HepG2 (cell line): ENCODE measurements at regions not wholly inside any gene's neighbourhood (a gene's known extent, or its start where the extent isn't known, plus 50 kb on each side); places are given as distances from the start of the nearest gene placed in this dataset.
A peak's percentile ranks its signal among the peaks of the same experiment; 100 is the strongest.

Source experiments
- AHR ChIP-seq: IDR thresholded peaks from 2 replicates; pipeline ENCODE4 v1.6.1; 2018; ENCODE audit warnings: missing genetic modification reagents, missing compliant biosample characterization
- BRCA1 ChIP-seq: sonication (generic); formaldehyde crosslinking; IDR thresholded peaks from 2 replicates; pipeline ENCODE4 v1.4.0; 2020; ENCODE audit warnings: missing genetic modification reagents
- DR1 ChIP-seq: sonication (generic); formaldehyde crosslinking; IDR thresholded peaks from 2 replicates; pipeline ENCODE4 v1.8.0; 2021; ENCODE audit warnings: mild to moderate bottlenecking, missing genetic modification reagents, inconsistent platforms
- ETV5 ChIP-seq: IDR thresholded peaks from 2 replicates; pipeline ENCODE4 v1.6.1; 2018; ENCODE audit warnings: missing biosample characterization, missing genetic modification reagents, inconsistent platforms, borderline replicate concordance
- GTF2F1 ChIP-seq: fragments of 150-350 bp; IDR thresholded peaks from 2 replicates; pipeline ENCODE4 v1.6.1; 2014; ENCODE audit warnings: low read length
- LBX2 ChIP-seq: sonication (generic); formaldehyde crosslinking; IDR thresholded peaks from 2 replicates; pipeline ENCODE4 v1.5.0; 2020; ENCODE audit warnings: missing genetic modification reagents, mild to moderate bottlenecking, borderline replicate concordance
- MED13 ChIP-seq: sonication (generic); formaldehyde crosslinking; IDR thresholded peaks from 2 replicates; pipeline ENCODE4 v1.5.0; 2020; ENCODE audit warnings: missing genetic modification reagents
- MEIS1 ChIP-seq: sonication (generic); formaldehyde crosslinking; IDR thresholded peaks from 2 replicates; pipeline ENCODE4 v1.9.0; 2021; ENCODE audit warnings: mild to moderate bottlenecking, missing genetic modification reagents, moderate library complexity, borderline replicate concordance
- MIER3 ChIP-seq: IDR thresholded peaks from 2 replicates; pipeline ENCODE4 v1.6.1; 2016; ENCODE audit warnings: missing compliant biosample characterization, borderline replicate concordance
- MTA1 ChIP-seq: sonication (generic); formaldehyde crosslinking; IDR thresholded peaks from 2 replicates; pipeline ENCODE4 v1.4.0; 2020; ENCODE audit warnings: missing genetic modification reagents, mild to moderate bottlenecking, borderline replicate concordance
- RBFOX2 ChIP-seq: fragments of 200-400 bp; formaldehyde crosslinking; IDR thresholded peaks from 2 replicates; pipeline ENCODE4 v1.6.1; 2017; ENCODE audit warnings: low read depth, mild to moderate bottlenecking, low read length
- SALL1 ChIP-seq: sonication (generic); formaldehyde crosslinking; IDR thresholded peaks from 2 replicates; pipeline ENCODE4 v1.8.0; 2022; ENCODE audit warnings: mild to moderate bottlenecking, missing genetic modification reagents
- SKIL ChIP-seq: sonication (generic); formaldehyde crosslinking; IDR thresholded peaks from 2 replicates; pipeline ENCODE4 v1.8.0; 2022; ENCODE audit warnings: missing genetic modification reagents, mild to moderate bottlenecking, moderate library complexity, borderline replicate concordance
- SP5 ChIP-seq: IDR thresholded peaks from 2 replicates; pipeline ENCODE4 v1.6.1; 2016; ENCODE audit warnings: low read depth, borderline replicate concordance
- SYNCRIP ChIP-seq: fragments of 200-400 bp; formaldehyde crosslinking; IDR thresholded peaks from 2 replicates; pipeline ENCODE4 v1.6.1; 2018; ENCODE audit warnings: mild to moderate bottlenecking, low read depth, low read length; ENCODE audit not compliant: insufficient read depth
- TRAFD1 ChIP-seq: sonication (generic); formaldehyde crosslinking; IDR thresholded peaks from 2 replicates; pipeline ENCODE4 v1.5.1; 2020; ENCODE audit warnings: missing genetic modification reagents, mild to moderate bottlenecking, borderline replicate concordance
- ZFP82 ChIP-seq: sonication (generic); formaldehyde crosslinking; IDR thresholded peaks from 2 replicates; pipeline ENCODE4 v1.5.1; 2020; ENCODE audit warnings: mild to moderate bottlenecking, missing genetic modification reagents, borderline replicate concordance
- ZNF292 ChIP-seq: sonication (generic); formaldehyde crosslinking; IDR thresholded peaks from 2 replicates; pipeline ENCODE4 v1.8.1; 2022; ENCODE audit warnings: mild to moderate bottlenecking, low read depth, missing genetic modification reagents, borderline replicate concordance
- ZNF772 ChIP-seq: sonication (generic); formaldehyde crosslinking; IDR thresholded peaks from 2 replicates; pipeline ENCODE4 v1.5.0; 2020; ENCODE audit warnings: mild to moderate bottlenecking, missing genetic modification reagents
- ZNF788 ChIP-seq: sonication (generic); formaldehyde crosslinking; IDR thresholded peaks from 2 replicates; pipeline ENCODE4 v1.5.0; 2020; ENCODE audit warnings: mild to moderate bottlenecking, missing genetic modification reagents, borderline replicate concordance
- ZSCAN12 ChIP-seq: sonication (generic); formaldehyde crosslinking; IDR thresholded peaks from 2 replicates; pipeline ENCODE4 v1.9.0; 2021; ENCODE audit warnings: mild to moderate bottlenecking, missing genetic modification reagents
- TF ChIP-seq, protein P1 (sequence below): fragments of 450-650 bp; IDR thresholded peaks from 2 replicates; pipeline ENCODE4 v1.6.1; 2017
- TF ChIP-seq, protein P2 (sequence below): IDR thresholded peaks from 2 replicates; pipeline ENCODE4 v1.6.1; 2016

DNA sequence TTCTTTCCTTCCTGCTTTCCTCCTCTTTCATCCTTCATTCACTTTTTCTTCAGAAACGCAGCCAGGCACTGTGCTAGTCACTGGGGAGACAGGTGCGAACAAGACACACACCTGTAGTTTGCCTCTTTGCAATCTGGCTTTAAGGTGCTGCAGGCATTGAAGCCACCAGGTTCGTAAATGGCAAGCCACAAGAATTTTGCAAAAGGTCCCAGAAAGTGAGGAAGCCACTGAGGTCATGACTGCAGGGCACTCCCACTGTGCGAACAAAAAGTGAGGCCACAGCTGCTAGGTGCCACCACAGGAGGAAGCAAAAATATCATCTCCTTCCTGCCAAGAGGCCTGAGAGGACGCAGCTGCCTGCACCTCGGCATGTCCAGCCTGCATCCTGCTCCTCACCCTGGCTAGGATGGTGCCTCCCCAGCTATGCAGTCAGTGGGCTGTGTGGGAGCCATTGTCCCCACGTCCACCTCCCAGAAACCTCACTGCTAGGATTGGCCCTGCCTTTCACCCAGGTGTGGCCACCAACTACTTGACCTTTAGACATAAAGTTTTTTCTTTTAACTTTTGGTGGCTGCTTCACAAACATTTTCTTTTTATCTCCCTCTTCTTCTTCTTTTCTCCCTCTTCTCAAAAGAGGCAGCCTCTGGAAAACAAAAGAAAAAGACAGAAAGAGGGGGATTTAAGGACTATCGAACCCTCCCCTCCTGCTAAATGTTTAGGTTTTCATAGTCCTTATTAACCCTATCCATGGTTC is 230.8 kb downstream of the BCAS1 start (continued):
- no peak for TF ChIP-seq SYNCRIP
- 0 out of 2 replicates have a peak, but pooled peaks have one; percentile 30 for TF ChIP-seq MTA1 (CRISPR knock-in tag)
- peak; percentile 48; the same call in 1 of the 2 replicates for TF ChIP-seq ZNF788 (CRISPR knock-in tag)
- TF ChIP-seq LBX2 (CRISPR knock-in tag) = 0 out of 2 replicates have a peak, but pooled peaks have one; percentile 37
- TF ChIP-seq ZSCAN12 (CRISPR knock-in tag) = no peak
- TF ChIP-seq MEIS1 (CRISPR knock-in tag) = no peak
- 0 out of 2 replicates have a peak, but pooled peaks have one; percentile 29 for TF ChIP-seq TRAFD1 (CRISPR knock-in tag)
- peak; percentile 44; the same call in 1 of the 2 replicates for TF ChIP-seq ZNF292 (CRISPR knock-in tag)
- no peak for TF ChIP-seq MIER3 (CRISPR knock-in tag)
- TF ChIP-seq ZFP82 (CRISPR knock-in tag) = no peak
- TF ChIP-seq MED13 (CRISPR knock-in tag) = no peak
- TF ChIP-seq, protein P1, sequence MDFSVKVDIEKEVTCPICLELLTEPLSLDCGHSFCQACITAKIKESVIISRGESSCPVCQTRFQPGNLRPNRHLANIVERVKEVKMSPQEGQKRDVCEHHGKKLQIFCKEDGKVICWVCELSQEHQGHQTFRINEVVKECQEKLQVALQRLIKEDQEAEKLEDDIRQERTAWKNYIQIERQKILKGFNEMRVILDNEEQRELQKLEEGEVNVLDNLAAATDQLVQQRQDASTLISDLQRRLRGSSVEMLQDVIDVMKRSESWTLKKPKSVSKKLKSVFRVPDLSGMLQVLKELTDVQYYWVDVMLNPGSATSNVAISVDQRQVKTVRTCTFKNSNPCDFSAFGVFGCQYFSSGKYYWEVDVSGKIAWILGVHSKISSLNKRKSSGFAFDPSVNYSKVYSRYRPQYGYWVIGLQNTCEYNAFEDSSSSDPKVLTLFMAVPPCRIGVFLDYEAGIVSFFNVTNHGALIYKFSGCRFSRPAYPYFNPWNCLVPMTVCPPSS = no peak
- TF ChIP-seq RBFOX2 = no peak
- TF ChIP-seq ZNF772 (CRISPR knock-in tag) = peak; percentile 64; the same call in 1 of the 2 replicates
- 0 out of 2 replicates have a peak, but pooled peaks have one; percentile 20 for TF ChIP-seq AHR
- TF ChIP-seq SALL1 (CRISPR knock-in tag) = peak; percentile 23; the same call in 1 of the 2 replicates
- no peak for TF ChIP-seq SKIL (CRISPR knock-in tag)
- TF ChIP-seq, protein P2, sequence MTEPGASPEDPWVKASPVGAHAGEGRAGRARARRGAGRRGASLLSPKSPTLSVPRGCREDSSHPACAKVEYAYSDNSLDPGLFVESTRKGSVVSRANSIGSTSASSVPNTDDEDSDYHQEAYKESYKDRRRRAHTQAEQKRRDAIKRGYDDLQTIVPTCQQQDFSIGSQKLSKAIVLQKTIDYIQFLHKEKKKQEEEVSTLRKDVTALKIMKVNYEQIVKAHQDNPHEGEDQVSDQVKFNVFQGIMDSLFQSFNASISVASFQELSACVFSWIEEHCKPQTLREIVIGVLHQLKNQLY (CRISPR knock-in tag) = no peak
- TF ChIP-seq SP5 (CRISPR knock-in tag) = no peak
- TF ChIP-seq GTF2F1 = no peak
- no peak for TF ChIP-seq DR1 (CRISPR knock-in tag)
- no peak for TF ChIP-seq BRCA1
- TF ChIP-seq ETV5 (CRISPR knock-in tag) = 0 out of 2 replicates have a peak, but pooled peaks have one; percentile 29
